Renal cortical epithelial cell (primary cell): ENCODE measurements at regions not wholly inside any gene's neighbourhood (a gene's known extent, or its start where the extent isn't known, plus 50 kb on each side); places are given as distances from the start of the nearest gene placed in this dataset.

ENCODE experiments used
- DNase-seq: peaks from one replicate; pipeline ENCODE4 v3.0.0-alpha.2; 2011; ENCODE audit warnings: low read depth

DNA sequence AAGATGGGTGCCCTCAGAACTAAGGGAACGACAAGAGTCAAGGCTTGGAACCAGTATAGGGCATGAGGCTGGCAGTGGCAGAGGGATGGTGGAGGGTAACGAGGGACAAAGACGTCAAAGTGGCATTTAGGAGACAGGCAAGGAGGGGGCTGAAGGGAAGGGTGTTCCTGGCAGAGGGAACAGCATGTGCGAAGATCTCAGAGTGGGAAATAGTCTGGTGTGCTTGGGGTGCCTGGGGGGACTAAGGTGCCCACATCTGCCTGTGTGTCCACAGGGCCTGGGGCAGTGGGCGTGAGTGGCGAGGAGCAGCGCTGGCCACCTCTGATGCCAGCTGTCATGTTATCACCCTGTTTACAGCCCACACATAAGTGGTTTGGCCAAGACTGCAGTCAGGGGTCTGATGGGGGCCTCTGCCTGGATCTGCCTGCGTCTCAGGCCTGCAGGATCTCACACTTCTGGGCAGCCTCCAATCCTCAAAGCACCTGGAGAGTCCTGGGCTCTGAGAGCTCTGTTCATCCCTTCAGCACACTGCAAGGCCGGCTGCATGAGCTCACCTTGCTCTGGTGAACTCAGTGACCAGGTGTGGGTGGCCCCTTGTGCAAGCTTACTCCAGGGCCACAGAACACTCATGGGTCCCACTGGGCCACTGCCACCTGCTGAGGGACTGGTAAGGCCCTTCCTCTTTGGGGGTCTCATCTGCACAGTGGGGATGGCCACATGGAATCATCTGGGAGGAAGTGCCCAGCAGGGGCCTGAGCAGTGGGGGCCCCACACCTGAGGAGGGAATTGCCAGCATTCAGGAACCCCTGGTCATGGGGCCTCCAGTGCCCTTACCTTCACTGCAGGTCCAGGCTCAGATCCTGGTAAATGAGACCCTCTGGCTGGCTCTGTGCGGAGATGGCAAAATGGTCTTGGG lies 89.7 kb upstream of the SHISAL1 start:
- DNase-seq: no peak

DNA sequence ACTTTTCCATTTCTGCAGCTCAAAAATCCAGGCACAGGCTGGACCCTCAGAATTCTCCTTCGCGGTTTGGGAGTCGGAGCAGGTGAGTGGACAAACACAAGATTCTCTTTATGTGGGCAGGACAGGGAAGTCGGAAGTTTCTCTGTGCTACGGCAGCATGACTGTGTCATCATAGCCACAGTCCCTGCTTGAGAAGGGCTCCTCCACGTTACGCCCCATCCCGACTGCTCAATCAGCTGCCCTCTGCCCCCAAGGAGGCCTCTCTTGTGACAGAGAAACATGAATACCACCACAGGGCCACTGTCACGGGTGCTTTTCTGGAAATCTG lies 89.0 kb upstream of the SHISAL1 start:
- DNase-seq: no peak

DNA sequence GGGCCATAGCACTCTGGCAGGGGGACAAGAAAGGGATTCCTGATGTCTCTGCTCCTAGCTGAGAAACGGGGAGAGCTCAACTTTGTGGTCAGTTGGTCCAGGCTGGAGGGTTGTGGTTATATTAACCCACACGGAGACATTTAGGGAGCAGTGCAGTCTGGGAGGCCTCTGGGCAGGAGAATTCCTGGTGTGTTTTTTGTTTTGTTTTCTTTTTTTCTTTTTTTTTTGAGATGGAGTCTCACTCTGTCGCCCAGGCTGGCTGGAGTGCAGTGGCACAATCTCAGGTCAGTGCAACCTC lies 88.0 kb upstream of the SHISAL1 start:
- DNase-seq: no peak

DNA sequence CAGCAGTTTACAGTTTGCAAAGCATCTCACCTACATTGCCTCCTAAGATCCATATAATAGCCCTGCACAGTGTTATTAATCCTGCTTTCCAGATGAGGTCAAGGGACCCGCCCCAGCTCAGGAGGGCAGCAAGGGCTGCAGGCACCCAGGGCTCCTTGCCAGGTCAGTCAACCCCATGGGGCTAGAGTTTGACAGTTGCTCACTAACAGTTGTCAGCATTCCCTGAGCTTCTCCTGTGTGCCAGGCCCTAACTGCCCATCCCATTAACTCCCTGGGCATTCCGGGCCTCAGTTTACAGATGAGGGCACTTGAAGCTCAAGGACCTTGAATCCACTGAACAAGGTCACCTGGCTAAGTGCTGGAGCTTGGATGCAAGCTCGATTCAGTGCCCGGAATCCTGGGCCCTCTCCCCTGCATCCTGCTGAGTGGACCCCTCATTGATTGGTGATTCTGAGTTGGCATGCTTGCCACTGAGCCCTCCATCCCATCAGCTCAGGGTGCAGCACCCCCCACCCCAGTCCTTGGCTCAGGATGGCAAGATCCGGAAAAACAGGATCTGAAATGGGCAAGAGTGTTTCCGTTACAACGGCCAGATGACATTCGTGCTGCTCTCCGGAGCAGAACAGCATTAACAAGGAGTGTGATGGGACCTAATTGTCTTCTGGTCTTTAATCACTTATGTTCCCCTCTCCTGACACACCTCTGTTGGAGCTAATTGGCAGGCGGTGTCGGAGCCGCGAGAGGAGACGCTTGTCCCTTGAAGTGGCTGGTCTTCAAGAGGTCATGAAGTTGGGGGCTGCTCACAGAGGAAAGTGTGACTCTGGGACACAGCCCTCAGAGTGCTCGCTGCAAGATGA lies 87.4 kb upstream of the SHISAL1 start:
- DNase-seq: no peak

DNA sequence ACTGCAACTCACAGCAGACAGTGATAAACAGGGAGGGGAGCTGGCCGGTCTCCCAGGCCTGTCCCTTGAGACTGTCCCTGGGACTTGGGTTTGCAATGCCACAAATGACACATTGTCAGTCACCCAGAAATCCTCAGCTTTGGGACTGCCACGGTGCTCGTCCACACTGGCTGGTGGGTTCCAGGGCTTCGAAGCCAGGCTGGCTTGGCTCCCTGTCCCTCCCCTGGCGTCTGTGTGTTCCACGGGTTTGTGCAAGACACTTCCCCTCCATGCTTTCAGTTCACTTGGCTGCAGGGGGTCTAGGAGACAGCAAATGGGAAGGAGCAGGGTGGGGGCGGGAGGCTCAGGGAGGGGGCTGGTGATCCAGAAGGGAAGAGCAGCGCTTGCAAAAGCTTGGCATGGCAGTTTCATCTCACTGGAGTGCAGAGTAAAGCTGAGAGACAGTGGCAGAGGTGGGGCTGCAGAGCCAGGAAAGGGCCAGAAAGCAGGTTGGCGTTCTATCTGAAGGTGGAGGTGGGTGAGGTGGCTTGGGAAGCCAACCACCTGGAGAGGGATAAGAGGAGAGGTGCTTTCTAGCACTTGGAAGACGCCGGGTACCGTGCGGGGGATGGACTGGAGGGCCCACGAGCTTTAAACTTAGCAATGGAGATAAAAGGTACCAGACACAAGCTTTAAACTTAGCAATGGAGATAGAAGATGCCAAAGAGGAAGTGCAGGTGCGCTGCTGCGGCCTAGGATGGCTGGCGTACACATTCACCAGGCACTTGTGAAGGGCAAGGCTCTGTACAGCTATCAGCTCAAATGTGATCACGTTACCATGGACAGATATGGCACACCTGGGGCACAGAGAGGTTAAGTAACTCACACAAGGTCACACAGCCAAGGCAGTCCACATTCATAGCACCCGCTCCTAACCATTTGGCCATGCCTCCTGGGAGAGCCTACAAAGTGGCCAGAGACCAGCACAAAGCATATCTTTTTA lies 86.4 kb upstream of the SHISAL1 start:
- no peak for DNase-seq

DNA sequence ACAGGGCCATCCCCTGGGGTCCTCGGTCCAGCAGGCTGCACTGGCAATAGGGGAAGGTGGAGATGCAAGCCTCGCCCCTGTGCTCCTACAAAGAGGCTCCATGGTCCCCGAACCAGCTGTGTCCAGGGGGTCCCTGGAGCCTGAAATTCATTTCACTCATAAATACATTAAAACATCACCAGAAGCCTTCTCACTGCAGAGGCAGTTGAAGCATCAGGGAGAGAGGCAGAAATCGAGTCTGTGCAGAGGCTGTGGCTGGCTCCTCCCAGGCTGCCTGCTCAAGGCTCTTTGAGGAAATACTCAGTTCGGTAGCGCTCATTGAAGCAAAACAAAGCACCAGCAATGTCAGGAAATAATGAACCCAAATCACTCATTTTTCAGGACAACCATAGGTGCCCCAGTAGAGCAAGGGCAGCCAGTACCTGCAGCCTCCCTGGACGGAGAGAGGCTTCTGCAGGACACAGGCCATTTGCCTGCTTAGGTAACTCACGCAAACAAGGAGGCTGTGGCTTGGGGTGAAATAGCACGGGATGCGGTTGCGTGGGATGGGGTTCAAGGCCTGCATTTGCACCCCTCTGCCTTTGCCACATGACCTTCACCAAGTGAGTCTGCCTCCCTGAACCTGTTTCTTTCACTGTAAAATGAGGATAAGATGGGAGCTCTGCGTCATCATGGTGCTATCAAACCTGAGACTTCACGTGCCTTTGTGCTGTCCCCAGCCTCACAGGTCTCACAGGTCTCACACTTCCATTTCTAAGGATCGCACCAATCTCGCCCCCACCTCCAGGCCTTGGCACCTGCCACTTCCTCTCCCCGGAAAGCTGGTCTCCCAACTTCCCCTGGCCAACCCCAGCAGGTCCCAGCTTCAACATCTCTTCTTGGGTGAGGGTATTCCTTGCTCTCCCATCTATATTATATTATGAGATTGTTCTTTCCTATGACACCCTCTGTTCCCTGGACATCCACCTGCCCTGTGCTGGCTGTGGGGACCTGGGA lies 84.3 kb upstream of the SHISAL1 start:
- DNase-seq: no peak

DNA sequence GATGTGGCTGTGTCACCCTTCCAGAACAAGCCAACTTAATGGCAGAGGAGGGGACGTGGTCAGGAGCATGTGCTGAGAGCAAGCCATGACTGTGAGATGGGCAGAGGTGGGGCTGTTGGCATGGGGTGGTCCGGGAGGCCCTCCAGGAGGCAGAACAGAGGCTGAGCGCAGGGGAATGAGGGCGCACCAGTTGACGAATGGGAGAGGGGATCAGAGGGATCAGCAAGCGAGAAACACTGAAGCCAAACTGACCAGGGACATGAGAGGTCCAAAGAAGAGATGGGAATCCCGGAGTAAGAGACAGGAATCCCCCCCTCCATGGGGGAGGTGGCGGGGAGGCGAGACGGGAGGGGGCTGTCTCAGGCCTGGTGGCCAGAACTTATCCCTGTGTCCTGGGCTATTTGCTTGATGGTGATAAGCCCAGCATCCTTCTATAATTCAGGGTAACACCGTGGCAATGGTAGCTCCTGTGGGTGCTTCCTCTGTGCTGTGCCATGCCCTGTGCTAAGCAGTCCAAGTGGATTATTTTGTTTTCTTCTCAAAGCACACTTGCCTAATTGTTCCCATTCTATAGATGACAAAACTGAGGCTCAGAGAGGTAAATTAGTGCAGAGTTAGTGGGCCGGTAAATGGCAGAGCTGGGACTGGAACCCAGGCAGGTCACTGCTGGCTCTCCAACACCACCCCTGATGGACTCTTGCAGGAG lies 83.4 kb upstream of the SHISAL1 start:
- no peak for DNase-seq

DNA sequence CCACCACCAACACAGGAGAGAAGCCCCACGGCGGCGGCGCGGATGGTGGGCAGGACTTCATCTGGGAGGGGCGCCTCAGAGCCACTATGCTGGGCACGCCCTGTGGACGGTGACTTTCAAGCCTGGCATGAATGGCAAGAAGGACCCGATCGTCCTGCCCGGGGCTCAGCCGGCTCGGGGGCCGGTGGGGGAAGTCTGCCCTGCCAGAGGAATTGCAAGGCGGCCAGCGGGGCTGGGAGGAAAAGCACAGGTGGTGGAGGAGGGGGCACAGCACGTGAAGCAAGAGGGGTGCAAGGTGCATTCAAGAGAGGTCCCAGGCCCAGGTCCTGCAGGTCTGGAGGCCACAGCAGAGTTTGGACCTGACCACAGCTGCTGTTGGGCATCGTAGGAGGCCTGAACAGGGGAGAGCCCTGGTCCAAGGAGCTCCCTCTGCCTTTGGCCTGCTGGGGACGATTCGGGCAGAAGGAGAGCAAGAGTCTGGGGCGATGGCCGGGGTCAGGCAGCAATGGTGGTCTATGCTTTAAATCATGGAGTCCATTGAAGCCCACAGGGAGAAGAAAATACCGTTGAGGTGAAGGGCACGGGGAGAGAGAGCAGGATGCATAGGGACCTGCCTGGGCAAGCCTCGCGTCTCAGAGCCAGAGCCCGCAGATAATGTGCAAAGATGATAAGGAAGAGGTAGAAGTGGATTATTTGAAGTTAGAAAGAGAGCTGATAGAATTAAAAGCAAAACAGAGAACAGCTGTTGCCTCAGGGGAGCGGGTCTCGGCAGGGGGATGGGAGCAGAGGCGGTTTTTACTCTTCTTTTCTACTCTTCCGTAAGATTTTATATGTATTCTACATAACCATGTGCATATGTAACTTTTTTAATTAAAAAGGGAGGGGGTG lies 82.6 kb upstream of the SHISAL1 start:
- DNase-seq: no peak

DNA sequence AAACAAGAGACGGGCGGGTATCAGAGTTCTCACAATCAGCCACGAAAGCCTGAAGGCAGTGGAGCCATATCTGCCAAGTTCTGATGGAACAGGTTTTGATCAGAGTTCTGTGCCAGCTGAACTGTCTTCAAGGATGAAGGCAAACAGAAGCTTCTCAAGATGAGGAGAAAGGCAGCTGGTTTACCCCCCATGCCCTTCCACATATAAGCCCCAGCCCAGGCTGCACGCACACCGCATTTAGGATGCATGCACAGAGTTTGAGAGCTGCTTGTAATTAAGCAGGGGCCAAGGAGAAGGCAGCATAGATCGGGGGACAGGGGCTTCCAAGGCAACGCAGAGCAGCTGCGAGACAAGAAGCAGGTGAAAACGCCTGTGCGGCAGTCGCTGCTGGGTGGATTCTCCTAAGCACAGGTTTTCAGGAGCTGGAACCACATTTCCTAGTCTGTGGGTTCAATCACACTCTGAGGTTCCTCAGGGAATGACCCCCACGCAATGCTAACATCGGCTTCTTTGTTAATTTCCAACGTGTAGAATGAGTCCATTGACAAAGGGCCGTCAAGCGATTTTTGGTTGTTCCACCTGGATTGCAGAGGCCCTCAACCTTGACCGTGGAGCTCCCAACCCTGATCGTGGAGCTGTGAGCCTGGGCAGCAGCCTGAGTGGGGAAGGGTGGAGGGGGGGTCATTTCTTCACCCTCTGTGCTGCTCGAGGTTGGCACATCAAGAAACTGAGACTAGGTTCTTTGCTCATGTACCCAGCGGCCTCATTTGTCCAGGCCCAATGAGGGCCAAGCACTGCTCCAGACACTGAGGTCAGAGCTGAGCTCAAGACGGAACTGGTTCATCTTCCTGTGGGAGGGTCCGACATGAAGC lies 81.7 kb upstream of the SHISAL1 start:
- peak; percentile 35 for DNase-seq

DNA sequence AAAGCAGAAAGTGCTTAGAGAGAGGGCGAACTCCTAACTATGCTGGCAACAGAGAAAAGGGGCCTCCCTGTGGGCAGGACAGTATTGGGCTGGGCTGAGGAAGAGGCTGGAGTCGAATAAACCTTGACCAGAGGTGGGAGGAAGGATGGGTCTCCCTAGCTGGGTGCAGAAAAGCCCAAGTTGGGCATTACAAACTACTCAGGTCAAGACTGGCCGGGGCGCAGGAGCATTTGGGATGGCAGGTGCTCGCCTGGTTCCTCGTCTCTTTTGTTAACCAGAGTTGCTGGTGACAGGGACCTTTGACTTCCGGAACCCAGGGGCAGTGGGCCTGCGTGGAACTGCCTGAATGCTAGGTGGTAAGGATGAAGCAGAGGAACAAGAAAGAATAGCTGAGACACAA lies 80.3 kb upstream of the SHISAL1 start:
- DNase-seq: no peak

DNA sequence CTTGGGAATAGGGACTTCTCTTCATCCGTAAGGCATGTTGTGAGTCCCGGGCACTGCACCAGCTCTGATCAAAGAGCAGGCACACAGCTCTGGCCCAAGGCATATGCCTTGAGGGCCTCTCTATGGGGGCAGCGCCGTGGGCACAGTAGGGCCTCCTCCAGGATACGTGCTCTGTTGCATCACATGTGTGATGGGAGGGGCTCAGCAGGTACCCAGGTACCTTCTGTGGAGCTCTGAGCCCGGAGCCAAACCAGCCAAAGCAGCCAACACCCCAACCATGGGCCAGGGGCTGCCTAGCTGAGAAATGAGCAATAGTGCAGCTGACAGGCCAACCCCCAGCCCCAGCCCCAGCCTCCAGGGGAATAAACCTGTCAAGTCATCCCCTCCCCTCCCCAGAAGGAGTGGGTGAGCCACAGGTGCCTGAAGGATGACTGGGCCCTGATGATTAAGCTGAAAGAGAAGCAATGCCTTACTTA lies 79.7 kb upstream of the SHISAL1 start:
- DNase-seq: peak; percentile 19

DNA sequence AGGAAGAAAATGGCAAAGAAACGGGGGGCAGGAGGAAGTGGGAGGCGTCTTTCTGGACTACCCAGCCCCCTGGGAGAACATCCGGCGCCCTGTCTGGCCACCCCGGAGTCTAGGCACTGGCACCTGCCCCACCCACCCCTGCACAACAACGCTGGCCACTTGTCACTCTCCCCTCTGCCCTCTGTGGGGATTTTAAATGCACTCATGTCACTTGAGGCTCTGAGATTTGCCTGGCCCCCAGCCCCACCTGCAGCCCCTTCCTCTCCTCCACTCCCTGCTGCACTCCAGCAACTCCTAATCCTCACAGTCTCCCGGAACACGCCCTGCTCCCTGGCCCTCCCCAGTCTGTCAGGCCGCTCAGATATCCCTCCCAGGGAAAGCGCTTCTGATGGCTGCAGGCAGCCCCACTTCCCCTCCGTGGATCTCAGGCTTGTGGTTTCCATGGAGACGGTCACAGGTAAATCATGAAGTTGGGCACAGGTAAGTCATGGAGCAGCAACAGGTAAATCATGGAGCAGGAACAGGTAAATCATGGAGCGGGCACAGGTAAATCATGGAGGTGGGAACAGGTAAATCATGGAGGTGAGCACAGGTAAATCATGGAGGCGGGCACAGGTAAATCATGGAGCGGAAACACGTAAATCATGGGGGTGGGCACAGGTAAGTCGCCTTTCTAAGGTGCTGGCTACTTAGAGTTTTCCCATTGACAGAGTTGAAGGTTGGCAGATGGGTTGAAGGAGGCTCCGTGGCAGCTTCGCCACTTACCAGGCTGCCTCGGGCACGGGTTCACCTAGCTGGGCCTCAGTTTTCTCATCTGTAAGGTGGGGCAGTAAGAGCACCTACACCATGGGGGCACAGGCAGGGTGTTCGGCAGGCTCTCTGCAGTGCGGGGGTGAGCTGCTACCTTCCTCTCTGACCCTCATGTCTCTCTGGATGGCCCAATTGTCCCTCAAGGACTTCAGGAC lies 79.0 kb upstream of the SHISAL1 start:
- DNase-seq: no peak

DNA sequence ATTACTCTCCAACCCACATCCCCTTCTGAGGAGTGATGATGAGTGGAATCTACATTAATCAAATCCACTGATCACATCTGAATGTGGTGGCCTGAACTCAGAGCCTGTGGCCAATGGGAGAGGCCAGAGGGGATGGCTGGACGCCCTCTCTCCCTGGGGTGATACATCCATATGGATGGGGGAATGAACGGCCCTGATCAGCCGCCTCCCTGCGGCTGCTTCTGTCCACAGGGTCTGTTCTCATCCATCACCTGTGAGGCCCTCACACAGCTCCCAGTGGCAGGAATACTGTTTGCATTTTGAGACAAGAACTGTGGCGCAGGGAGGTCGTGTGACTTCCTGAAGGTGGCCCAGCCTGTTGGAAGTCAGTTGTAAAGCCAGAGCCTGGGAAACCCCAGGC lies 78.3 kb upstream of the SHISAL1 start:
- no peak for DNase-seq

DNA sequence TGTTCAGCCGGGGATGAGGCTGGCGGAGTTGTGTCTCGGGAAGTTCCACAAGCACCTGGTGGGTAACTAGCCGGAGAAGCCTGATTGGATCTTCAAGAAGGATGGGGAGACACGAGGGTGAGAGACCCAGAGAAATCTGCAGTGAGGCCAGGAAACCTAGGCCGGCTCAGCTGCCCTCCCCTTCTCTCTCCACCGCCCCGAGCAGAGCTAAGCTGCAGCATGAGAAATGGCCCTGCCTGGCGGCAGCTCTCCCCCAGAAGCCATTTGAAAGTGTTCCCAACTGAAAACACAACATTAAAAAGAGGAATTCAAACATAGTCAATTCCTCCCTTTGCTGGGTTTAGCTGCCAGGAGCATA lies 77.8 kb upstream of the SHISAL1 start:
- DNase-seq: no peak

DNA sequence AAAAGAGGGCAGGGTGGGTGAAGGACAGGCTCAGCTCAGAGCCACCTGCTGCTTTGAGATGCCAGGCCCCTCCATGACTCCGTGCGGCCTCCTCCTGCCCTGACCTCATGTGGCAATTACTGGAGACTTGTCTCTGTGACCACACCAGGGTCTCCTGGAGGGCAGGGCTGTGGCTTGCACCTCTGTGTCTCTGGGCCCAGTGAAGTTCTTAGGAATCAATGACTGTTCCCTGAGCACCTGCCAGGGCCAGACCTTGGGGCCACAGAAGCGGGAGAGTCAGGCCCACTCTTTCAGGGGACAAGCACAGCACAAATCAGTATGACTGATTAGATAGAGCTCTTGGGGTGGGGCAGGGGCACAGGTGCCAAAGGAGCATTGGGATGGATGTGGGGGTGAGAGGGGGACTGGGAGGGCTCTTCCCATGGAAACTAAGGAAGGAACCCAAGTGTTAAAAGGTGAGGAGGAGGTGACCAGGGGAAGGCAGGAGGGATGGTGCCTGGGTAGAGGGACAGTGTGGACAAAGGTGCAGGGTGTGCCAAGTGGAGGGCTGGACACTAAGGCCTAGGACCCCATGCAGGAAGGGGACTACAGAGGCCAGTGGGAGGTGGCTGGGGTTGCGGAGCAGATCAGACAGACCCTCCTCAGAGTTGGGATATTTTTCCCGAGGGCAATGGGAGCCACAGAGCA lies 77.3 kb upstream of the SHISAL1 start:
- DNase-seq: no peak

DNA sequence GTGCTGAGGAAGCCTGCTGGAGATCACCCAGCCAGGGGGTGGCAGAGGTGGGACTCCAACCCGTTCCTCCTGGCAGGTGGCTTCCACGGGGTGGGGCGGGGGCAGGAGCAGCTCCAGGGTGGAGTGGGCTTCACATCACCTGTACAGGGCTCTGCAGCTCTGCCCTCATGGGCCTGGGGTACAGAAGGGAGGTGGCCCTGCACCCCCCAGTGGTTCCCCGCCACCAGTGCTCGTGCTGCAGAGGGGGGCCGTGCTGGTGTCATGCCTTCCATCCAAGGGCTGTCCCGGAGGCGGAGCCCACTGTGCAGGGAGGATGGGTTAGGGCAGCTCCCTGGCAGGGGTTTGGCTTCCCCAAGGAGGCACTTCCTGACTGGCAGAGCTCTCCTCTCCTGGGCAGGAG lies 76.4 kb upstream of the SHISAL1 start:
- no peak for DNase-seq
